NOMO-1 treated with DMSO at 0.1 percent for 48 hours (cell line): ENCODE measurements at regions not wholly inside any gene's neighbourhood (a gene's known extent, or its start where the extent isn't known, plus 50 kb on each side); places are given as distances from the start of the nearest gene placed in this dataset.

Source experiments
- DNase-seq: peaks from one replicate; lab custom pipeline; 2025; ENCODE audit not compliant: unreplicated experiment; lab: John Stamatoyannopoulos, UW

- DNase-seq: no peak
Observed at GRCh38 chr13:78029901-78030300, 111.3 kb upstream of the EDNRB start.

DNA sequence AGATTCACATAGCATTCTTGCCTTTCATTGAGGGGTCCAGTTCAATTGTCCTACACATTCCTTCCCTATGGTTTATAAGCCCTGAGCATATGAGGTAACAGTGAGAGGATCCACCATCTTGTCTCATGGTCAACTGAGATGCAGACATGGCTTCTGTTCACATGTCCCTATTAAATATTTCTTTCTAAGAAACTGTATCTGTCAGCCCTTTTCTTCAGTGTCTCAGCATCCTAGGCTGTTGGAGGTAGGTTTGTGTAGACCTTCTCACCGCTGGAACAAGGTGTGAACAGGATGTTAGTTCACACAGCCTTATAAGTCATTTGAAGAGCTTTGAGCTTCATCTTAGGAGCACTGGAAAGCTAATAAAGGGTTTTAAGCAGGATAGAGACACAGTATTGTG, 110.3 kb upstream of the EDNRB start:
- DNase-seq: no peak

- no peak for DNase-seq
Observed at GRCh38 chr13:78024996-78025395, 106.4 kb upstream of the EDNRB start.

DNA sequence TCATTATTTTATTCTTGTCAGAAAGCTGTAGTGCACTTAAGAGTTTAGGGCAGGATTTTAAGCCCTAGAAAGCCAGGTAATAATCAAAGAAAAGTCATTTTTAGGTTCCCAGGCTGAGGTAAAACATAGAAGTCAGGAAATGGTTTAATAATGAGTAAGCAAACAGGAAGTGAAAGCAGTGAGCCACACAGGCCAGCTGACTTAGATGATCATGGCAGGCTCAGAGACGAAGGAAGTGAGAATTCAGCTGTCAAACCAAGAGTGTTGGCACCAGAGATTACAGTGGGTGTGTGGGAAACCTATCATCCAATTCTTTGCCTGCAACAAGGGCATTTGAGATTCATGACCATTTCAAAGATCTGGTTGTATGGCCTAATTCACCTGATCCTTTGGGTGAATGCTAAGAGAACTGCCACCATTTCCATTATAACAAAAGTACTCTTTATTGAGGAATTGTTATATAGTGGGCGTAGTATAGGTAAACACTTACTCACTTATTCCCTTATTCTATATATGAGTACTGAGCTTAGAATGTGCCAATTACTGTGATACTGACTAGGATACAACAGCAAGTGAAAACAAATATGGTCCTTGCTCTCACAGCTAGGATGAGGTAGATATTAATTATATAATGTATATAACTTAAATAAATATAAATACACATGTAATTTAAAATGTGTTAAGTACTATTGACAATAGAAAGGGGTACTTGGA, 103.7 kb upstream of the EDNRB start:
- peak; percentile 95 for DNase-seq

DNA sequence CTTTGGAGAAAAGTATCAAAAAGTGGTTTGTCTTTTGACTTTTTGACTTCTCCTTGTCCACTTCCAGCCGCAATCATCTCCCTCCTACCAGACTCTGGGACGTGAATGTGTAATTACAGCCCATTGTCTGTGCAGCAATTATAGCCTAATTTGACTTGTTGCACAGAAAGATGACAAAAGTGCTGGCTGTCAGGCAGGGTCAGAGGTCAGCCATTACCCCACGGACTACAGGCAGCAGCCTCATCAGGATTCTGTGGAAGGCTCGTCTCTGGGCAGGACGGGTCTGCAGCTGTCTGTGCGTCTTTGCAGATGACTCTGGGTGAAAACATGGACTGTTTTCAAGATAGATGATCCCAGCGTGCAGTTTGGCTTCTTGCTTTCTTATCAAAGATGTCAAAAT, 102.2 kb upstream of the EDNRB start:
- no peak for DNase-seq

- no peak for DNase-seq
Observed at GRCh38 chr13:78015782-78016181, 97.2 kb upstream of the EDNRB start.

GRCh38 chr13:78012046-78012445, 93.4 kb upstream of the EDNRB start:
- DNase-seq: no peak

DNA sequence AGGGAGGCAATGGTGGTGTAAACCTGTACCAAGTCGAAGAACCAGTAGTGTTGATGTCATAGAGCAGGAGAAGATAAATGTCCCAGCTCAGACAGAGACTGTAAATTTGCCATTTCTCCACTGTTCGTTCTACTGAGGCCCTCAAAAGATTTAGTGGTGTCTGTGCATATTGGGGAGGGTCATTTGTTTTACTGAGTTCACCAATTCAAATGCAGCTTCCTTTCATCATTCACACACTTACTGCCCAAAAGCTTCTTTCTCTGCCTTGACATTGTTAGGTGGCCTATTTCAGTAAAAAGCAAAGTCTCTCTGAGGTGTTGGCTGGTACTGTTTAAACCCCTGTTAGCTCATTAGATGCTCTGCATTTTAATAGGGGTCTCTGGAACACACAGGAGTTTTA, 86.2 kb upstream of the EDNRB start:
- no peak for DNase-seq

- no peak for DNase-seq
Observed at GRCh38 chr13:77999746-78000145, 81.1 kb upstream of the EDNRB start.

DNA sequence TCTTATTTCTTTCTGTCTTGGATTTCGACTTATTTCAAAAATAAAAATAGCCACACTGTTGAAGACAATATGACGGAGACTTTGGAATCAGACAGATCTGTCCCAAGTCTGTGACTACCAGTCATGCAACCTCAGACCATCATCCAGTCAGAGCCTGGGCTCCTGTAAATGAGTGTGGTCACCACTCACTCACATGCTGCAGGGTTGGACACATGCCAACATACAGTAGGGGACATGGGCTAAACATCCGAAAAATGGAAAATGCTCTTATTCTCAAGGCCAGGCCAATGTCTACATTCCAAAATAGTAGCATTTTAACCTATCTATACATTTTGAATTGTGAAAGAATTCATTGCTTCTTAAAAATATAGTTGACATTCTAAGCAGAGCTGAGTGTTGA, 75.5 kb upstream of the EDNRB start:
- DNase-seq: no peak

DNA sequence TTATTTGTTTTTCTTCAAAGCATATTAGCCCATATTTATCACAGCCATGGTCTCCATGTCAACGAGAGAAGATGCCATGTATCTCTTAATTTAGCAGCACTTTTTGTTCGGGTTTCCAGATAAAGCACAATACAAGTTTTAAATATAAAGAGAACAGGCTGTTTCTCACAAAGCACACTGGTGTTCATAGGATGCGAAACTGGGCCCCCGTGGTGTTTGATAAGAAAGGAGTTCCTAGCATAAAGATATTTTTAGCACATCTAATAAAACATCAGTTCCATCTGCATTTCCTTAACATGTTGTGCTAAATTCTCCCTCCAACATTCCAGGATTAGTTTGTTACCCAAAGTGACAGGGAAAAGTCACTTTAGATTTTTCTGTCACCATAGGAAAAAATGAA, 72.4 kb upstream of the EDNRB start:
- no peak for DNase-seq

DNA sequence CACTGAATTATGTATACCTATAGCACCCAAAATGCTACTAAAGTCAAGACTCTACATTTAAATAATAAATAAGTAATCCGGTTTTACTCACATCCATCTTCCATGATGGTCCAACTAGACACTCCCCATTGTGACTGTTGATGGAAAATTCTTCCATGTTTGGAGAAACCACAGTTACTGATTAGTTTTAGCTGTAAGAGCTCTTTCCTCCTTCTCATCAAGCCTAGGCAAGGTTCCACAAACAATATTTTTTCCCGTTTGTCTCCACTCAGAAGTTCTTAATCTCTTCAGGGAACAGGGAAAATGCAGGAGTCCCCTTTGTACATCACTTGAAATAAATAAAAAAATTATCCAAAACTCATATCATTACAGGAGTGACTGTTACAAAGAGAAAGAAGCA, 70.7 kb upstream of the EDNRB start:
- DNase-seq: no peak

GRCh38 chr13:77988355-77988754, 69.7 kb upstream of the EDNRB start:
- DNase-seq: no peak

DNA sequence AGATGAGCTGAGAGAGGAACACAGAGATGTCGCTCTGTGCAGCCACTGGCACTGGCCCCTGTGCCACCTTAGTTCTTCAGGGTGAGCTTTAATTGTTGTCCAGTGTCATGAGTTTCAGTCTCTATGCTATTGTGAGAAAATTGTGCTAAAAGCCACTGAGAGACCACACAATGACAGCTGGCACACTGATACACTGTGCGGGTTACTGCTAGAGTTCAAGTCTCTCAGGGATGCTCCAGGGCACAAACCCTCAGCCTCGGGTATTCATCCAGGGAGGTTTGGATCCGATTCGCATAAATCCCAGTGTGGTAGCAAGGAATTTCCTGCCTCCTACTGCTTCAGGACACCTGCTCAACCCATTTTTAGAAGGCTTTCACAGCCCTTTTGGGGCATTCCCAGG, 68.1 kb upstream of the EDNRB start:
- DNase-seq: no peak

GRCh38 chr13:77985866-77986636, 67.4 kb upstream of the EDNRB start:
- no peak for DNase-seq

DNA sequence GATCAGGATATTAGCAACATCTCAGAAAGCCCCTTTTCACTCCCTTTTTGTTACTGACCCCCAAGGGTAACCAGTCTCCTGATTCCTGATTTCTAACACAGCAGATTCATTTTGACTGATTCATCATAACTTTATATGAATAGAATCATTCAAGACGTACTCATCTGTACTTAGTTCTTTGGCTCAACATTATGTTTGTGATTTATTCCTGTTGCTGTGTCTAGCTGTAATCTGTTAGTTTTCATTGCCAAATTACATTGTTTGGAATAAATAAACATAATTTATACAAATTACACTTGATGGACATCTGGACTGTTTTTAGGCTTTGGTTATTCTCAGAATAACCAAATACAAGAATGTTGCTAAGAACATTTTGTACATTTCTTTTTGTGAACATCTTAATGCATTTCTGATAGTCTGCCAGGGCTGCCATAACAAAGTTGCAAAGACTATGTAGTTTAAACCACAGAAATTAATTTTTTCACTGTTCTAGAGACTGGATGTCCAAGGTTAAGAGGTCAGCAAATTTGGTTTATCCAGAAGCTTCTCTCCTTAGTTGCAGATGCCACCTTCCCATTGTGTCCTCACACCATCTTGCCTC, 62.8 kb upstream of the EDNRB start:
- DNase-seq: no peak

- DNase-seq: no peak
Observed at GRCh38 chr13:77980592-77980991, 62.0 kb upstream of the EDNRB start.

DNA sequence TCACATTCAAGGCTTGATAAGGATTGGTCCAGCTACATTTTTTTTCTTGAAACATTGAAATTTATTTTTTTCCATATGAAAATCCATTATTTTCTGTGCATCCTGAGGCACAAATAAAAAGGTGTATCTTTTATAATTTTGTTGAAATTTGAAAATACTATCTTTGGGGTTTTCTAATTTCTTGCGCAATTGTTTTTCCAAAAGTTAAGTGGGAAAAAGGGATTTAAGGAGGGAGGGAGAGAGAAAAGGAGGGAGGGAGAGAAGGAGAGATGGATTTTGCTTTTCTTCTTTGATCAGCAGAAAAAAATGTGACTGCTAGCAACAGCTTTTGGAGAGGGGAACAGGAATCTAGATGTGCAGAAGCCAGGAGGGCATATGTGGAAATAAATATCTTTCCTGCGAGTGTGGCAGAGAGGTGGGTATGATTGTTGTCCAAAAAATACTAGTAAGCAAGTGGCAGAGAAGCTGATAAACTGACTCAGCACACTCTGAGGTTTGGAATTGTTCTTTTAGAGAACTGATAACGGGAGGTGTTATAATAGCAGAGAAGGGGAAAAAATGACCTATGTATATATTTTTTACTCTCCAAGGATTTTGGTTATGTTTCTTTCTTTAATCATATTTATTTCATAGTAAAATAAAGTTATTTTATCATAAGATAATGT, 61.2 kb upstream of the EDNRB start:
- DNase-seq: no peak

DNA sequence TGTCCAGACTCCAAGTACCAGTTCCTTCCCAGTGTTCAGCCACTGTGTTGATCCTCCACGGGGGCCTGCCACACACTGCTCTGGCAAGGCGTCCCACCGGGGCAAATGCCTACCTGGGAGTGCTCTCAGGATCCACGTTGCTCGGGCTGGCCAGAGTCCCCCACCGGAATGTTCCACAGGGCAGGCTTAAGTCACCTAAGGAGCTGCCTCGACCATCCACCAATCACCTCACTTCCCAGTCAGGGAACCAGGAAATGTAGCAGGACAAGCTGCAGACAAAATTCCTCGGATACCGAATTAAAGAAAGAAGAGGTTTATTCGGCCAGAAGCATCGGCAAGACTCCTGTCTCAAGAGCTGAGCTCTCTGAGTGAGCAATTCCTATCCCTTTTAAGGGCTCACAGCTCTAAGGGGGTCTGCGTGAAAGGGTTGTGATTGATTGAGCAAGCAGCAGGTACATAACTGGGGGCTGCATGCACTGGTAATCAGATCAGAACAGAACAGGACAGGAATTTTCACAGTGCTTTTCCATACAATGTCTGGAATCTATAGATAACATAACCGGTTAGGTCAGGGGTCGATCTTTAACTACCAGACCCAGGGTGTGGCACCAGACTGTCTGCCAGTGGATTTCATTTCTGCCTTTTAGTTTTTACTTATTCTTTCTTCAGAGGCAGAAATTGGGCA, 56.9 kb upstream of the EDNRB start:
- DNase-seq: no peak

DNA sequence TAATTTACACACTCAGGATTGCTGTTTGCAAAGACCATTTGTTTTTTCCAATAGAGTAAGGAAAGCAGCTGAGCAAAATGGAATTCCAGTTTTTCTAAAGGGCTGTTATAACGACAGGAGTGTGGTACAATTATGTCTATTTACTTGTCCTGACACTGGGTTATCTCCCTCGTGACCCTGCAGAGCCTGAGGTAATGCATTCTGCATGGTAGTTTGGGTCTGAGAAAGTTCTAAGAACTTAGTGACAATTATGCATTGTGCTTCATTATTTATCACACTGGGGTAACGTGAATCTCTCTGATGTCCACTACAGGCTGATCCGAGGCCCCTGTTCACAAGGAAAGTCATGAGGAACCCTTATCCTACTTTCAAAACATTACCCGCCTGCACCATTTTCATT, 50.7 kb upstream of the EDNRB start:
- DNase-seq: no peak
